ENCODE measurements at regions not wholly inside any gene's neighbourhood (a gene's known extent, or its start where the extent isn't known, plus 50 kb on each side); places are given as distances from the start of the nearest gene placed in this dataset.
A peak's percentile ranks its signal among the peaks of the same experiment; 100 is the strongest.
"Not testable (repeated sequence)": the region's sequence is repeated elsewhere in the genome, so short reads cannot be mapped to it uniquely, and the experiment has no call there.

- TF ChIP-seq CTCF (tag by site-specific recombination; IDR thresholded peaks at IDR 0.05) (no peak), PRDM6 (tag by site-specific recombination; IDR thresholded peaks at IDR 0.05) (no peak), ZNF202 (tag by site-specific recombination; IDR thresholded peaks at IDR 0.05; ENCODE audit: borderline replicate concordance) (no peak), PBX3 (CRISPR knock-in tag; IDR thresholded peaks at IDR 0.05) (no peak)
Observed at GRCh38 chr16:87035053-87035452, 282.1 kb downstream of the C16orf95 start (continued).

GRCh38 chr16:87037012-87037411 is 280.2 kb downstream of the C16orf95 start:
- ChIA-PET CTCF (interaction anchor here (1.9 kb wide), 1 partner anchor 25 kb away, joined by 6 read pairs; no protein-coding TSS in a partner anchor), POLR2A (no interaction called here)
- Histone ChIP-seq H3K9me3 (ENCODE audit: control insufficient read depth, insufficient read depth, low read depth, low read length) (no peaks in the 10 kb centered on the region), H3K27ac (ENCODE audit: extremely low read depth, low read depth, low read length) (no peak overlapping the region), H3K4me1 (ENCODE audit: control insufficient read depth, insufficient read depth, low read length) (no peaks in the 10 kb centered on the region), H3K36me3 (ENCODE audit: control insufficient read depth in 2 of 2, insufficient read depth in 1 of 2, low read length in 2 of 2) (no peaks in the 10 kb centered on the region), H3K4me3 (ENCODE audit: low read depth, low read length) (no peak overlapping the region)
- TF ChIP-seq SP3 (tag by site-specific recombination; IDR thresholded peaks at IDR 0.05): no peak
- TF ChIP-seq ZNF324 (tag by site-specific recombination; IDR thresholded peaks at IDR 0.05): no peak

- H3K27ac ChIP-seq (ENCODE audit: extremely low read depth, low read depth, low read length); POLR2A ChIA-PET; H3K4me1 ChIP-seq (ENCODE audit: control insufficient read depth, insufficient read depth, low read length); H3K36me3 ChIP-seq (ENCODE audit: control insufficient read depth in 2 of 2, insufficient read depth in 1 of 2, low read length in 2 of 2); H3K9me3 ChIP-seq (ENCODE audit: control insufficient read depth, insufficient read depth, low read depth, low read length); H3K4me3 ChIP-seq (ENCODE audit: low read depth, low read length): not testable (repeated sequence)
- CTCF ChIA-PET: interaction anchor here (0.6 kb wide), 1 partner anchor 512 kb away, joined by 6 read pairs; no protein-coding TSS in a partner anchor
- TF ChIP-seq ZIC2 (tag by site-specific recombination; IDR thresholded peaks at IDR 0.05) (0 out of 2 replicates have a peak, but pooled peaks have one; percentile 21), ZNF366 (tag by site-specific recombination; conservative IDR thresholded peaks at IDR 0.05) (peak; percentile 55), PRDM1 (tag by site-specific recombination; IDR thresholded peaks at IDR 0.05) (0 out of 2 replicates have a peak, but pooled peaks have one; percentile 64)
Observed at GRCh38 chr16:87038528-87038927, 278.7 kb downstream of the C16orf95 start.

GRCh38 chr16:87040169-87041117 is 276.7 kb downstream of the C16orf95 start:
- ChIA-PET CTCF (interaction anchor here (1.4 kb wide), 1 partner anchor 476 kb away, joined by 3 read pairs; no protein-coding TSS in a partner anchor), POLR2A (no interaction called here)
- Histone ChIP-seq H3K27ac (ENCODE audit: extremely low read depth, low read depth, low read length) (no peak overlapping the region), H3K36me3 (ENCODE audit: control insufficient read depth in 2 of 2, insufficient read depth in 1 of 2, low read length in 2 of 2) (no peaks in the 10 kb centered on the region), H3K4me1 (ENCODE audit: control insufficient read depth, insufficient read depth, low read length) (no peaks in the 10 kb centered on the region), H3K4me3 (ENCODE audit: low read depth, low read length) (no peak overlapping the region), H3K9me3 (ENCODE audit: control insufficient read depth, insufficient read depth, low read depth, low read length) (no peaks in the 10 kb centered on the region)
- TF ChIP-seq ZSCAN23 (tag by site-specific recombination; IDR thresholded peaks at IDR 0.05): no peak
- no peak for TF ChIP-seq ZNF707 (tag by site-specific recombination; IDR thresholded peaks at IDR 0.05)
- TF ChIP-seq KLF9 (tag by site-specific recombination; IDR thresholded peaks at IDR 0.05; ENCODE audit: low read depth): 0 out of 2 replicates have a peak, but pooled peaks have one; percentile 11
- no peak for TF ChIP-seq ZNF596 (tag by site-specific recombination; IDR thresholded peaks at IDR 0.05)
- no peak for TF ChIP-seq PRDM2 (tag by site-specific recombination; IDR thresholded peaks at IDR 0.05; ENCODE audit: borderline replicate concordance)
- TF ChIP-seq ZFHX2 (tag by site-specific recombination; conservative IDR thresholded peaks at IDR 0.05): peak; percentile 57
- TF ChIP-seq EGR2 (tag by site-specific recombination; IDR thresholded peaks at IDR 0.05; ENCODE audit: low read depth): peak; percentile 54
